C4-2B (cell line): ENCODE measurements at regions not wholly inside any gene's neighbourhood (a gene's known extent, or its start where the extent isn't known, plus 50 kb on each side); places are given as distances from the start of the nearest gene placed in this dataset.

Experiments
- CTCF ChIP-seq: fragments of 450-650 bp; conservative IDR thresholded peaks from 2 replicates; pipeline ENCODE4 v1.5.1; 2017; ENCODE audit warnings: mild to moderate bottlenecking
- ZFX ChIP-seq: fragments of 450-650 bp; IDR thresholded peaks from 2 replicates; pipeline ENCODE4 v1.6.1; 2017

GRCh38 chr5:3375586-3376311, 219.9 kb upstream of the IRX1 start:
- no peak for TF ChIP-seq CTCF
- TF ChIP-seq ZFX = no peak
